Hematopoietic multipotent progenitor cell treated with erythropoietin and hydrocortisone succinate and interleukin-3 and kit ligand, for 17 days (in vitro differentiated cells): ENCODE measurements at regions not wholly inside any gene's neighbourhood (a gene's known extent, or its start where the extent isn't known, plus 50 kb on each side); places are given as distances from the start of the nearest gene placed in this dataset.

Experiments used
- DNase-seq: peaks from one replicate; pipeline ENCODE4 v3.0.0-alpha.2; 2015; ENCODE audit warnings: low spot score

DNA sequence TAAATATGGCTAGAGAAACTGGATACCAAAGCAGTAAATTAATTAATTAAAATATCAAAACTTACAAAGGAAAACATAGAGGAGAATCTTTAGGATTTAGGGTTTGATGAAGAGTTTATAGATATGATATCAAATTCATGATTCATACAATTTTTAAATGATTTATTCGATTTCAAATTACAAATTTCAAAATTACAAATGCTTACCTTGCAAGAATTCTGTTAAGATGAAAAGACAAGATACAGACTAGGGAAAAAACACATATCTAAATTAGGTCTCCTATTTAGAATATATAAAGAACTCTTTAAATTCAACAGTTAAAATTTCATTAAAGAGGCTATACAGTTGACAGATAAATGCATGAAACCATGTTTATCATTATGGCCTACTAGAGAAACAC lies 930.7 kb downstream of the ZPLD1 start:
- DNase-seq = no peak

DNA sequence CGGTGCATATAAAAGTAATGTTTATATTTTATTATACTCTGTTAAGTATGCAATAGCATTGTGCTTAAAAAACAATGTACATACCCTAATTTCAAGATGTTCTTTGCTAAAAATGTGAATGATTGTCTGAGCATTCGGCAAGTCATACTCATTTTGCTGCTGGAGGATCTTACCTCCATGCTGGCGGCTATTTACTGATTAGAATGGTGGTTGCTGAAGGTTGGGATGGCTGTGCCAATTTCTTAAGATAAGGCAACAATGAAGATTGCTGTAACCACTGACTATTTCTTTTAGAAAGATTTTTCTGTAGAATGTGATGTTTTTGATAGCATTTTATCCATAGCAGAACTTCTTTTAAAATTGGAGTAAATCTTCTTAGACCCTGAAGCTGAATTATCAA lies 932.7 kb downstream of the ZPLD1 start:
- no peak for DNase-seq

DNA sequence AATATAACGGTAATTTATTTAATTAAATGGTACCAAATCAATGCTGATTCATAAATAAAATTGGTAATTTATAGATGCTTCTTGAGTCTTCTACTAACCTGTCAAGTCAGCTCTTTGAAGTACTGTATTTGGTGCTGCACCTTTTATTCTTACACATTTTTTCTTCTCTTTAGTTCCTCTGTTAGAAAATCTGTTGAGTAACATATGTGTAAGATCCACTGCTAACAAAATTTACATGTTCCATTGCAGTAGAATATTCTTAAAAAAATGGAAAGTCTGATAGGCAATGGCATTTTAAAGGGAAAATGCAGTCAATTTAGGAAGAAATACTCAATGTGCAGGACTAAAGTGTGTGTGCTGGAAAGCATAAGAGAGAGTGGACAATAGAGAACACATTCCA lies 936.6 kb downstream of the ZPLD1 start:
- no peak for DNase-seq

DNA sequence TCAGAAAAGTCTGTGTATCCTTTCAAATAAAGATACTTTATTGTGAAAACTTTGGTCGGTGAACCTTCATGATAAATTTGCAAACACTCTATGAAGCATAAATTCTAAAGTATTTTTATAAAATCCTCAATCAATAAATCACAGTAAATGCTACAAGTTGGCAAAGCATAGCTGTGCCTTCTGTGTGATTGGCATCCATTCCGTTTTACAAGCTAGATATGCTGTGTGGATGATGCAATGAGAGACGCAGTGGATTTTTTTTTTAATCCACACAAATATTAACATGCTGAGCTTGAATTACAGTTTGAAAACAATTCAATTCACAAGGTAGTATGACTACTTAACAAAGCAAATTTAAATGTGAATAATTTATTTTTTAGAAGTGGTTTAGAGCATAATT lies 937.2 kb downstream of the ZPLD1 start:
- no peak for DNase-seq

DNA sequence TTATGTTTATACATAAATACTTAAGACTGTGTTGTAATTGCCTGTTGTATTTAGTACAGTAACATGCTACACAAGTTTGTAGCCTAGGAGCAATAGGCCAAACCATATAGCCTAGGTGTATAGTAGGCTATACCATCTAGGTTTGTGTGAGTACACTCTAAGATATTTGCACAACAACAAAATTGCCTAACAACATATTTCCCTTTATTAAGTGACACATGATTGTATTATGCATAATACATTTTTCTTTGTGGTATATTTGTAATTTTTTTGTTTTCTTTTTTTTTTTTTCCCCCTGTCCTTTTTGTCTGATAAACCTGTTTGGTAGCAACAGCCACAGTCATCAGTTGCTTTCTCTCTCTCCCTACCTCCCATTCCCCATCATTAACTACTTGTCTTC lies 945.6 kb downstream of the ZPLD1 start:
- no peak for DNase-seq

DNA sequence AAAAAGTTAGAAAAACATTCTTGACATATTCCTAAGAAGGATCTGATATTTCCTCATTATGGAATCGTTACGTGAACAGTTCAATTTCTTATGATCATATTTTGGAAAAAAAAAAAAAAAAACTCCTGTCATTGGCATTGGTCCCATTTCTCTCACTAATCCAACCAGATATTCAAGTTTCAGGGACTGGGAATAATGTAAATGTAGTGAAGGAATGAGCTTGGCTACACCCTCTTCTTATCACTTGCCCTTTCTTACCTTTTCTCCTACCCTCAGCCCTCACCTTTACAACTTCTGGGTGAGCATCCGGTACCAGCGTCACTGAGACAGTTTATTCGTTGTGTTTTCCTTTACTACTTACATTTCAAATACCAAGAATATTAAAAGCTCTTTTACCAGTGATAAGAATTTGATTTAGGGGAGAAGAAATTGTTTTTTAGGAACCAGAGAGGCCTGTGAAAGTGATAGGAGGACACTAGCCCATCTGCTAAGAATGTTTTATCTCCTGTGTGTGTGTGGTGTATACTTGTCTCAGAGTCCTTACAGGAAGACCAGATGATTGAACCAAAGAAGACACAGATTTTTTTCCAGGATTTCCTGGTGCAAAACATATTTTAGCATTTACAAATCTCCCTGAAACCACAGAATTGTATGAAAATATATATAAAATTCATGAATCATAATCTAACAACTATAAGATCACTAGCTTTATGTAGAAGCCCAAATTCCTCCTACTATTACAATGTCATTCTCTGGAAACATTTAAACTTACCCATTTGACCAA lies 946.7 kb downstream of the ZPLD1 start:
- DNase-seq = no peak

DNA sequence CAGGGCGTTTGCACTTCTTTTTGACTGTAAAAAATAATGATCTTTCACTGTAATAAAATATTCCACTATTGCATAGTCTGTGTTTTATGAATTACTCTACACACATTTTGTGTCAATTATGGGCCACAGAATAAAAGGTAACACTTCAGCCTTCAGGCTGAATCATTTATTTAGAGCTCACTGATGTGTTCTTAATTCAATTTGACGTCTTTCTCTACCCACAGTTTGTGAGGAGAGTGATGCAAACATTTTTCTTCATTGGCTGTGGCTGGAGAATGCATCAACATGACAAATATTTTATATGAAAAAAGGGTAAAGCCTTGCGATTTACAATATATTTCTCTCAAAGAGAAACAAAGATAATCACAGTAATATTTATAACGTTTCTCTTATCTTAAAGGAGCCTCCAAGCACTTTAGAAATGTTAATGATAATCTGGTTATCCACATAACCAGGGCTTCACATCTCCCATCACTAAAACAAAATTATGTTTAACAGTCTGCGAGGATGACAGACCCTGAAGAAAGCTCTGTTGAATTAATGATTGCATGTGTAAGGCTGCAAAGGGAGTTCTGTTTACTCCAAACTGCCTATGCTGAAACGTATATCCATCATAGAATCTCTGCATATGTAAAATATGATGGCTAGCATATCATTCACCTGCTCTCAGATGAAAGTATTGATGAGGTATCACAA lies 951.3 kb downstream of the ZPLD1 start:
- no peak for DNase-seq

DNA sequence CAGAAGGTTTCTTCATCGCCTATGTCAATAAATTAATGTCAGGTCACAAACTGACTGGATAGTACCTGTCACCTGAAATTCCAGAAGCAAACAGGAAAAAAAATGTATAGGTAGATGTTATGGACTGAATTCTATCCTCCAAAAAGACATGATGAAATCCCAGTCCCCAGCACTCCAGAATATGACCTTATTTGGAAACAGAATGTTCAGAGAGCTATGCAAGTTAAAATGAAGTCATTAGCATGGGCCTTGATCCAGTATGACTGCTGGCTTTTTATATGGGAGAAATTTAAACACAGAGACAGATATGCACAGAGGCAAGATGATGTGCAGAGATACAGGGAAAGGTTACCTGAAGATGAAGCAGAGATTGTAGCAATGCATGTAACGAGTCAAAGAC lies 953.4 kb downstream of the ZPLD1 start:
- no peak for DNase-seq

DNA sequence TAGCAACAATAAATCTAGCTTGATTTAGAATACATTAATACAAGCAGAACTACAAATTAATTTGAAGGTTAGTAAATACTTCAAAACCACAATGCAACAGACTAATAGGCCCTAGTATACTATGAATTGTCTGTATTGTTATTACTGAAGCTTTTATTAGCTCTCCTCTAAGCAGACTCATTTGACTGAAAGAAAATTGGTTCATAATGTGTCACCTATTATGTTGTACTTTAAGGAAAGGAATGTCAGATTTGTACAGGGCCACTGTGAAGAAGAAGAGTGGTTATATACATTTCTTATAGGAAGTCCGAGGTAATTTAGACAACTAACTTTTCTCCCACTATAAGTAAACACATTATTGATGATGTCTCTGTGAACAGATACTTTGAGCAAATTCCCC lies 954.5 kb downstream of the ZPLD1 start:
- no peak for DNase-seq

DNA sequence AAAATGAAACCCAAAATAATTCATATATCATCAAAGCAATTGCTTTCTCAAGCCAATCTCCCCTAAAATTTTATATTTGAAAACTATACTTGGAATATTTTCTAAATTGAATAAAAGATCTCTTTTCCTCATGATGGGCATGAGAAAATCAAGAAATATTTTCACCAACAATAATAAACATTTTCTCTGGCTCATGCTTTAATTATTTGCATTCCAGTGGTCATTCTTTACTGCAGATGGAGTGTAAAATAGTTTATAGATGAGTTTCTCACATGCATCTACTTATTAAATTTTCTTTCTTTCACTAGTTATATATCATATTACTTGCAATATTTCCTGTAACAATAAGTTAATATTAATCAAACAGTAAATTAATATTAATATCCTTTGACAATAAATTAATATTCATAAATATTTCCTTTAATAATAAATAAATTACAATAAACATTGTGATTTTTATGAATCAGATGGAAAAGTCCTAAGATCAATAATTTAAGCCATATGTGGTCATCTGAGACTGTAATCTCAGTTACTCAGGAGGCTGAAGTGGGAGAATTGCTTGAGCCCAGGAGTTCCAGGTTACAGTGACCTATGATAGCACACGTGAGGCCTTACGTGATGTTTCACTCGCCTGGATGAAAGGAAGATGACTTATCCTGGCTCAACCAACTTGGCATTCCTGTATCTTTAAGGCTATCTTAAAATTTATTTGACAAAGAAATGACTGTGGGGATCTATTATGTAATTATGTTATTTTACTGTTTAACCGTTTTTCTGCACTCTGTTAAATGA lies 958.8 kb downstream of the ZPLD1 start:
- no peak for DNase-seq

DNA sequence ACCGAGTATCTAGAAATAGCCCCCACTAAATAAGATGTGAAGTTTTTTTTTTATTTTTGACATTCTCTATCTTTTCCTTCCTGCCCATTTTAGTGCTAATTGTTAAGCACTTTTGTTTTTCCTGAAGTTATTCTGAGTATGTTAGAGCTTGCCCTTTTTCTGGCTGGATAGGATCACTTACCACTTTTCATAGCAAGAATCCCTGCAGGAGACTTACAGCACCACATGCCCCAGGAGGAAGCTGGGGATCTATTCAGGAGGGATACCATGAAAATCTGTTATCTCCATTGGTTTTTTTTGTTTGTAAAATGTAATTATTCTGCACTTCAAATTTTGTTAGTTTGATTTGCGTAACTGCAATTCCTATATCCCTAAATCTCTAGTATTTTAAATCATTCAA lies 968.4 kb downstream of the ZPLD1 start:
- DNase-seq = no peak

DNA sequence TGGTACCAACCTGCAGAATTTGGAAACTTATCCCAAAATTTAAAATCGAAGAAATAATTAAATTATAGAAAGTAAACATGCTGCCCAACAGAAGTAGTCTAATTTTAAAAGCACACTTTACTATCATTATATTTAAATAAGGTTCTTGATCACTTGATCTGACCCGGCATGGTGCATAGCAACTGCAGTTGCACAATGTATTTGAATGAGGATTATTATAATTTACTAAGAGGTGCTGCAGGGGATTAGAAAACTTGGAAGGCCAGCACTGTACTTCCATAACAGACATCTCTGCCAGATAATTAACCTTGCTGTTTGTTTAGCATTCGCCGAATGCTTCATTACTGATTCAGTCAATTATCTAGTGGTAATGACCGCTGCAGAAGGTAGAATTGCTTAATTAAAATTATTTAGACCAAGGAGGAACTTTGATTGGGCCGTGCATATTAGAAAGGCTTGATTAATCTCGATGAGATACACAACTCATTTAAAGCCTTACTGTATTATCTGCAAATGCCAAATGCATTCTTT lies 971.6 kb downstream of the ZPLD1 start:
- no peak for DNase-seq

DNA sequence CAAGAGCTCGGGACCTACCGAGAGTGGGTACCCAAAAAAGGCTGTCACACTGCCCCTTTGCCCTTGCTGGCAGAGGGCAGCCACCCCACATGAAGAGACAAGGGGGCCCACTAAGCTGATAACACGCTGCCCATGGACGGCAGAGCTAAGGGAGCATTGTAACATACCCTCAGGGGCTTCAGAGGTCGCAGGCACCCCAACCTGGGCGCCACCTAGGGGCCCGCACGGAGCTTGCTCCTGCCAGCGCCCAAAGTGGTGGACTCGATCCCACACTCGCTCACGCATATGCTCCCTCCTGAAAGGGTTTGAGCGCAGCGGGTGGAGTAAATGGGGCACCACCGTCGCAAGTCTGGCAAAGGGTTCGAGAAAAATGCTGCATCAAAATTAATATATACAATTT lies 975.4 kb downstream of the ZPLD1 start:
- no peak for DNase-seq

DNA sequence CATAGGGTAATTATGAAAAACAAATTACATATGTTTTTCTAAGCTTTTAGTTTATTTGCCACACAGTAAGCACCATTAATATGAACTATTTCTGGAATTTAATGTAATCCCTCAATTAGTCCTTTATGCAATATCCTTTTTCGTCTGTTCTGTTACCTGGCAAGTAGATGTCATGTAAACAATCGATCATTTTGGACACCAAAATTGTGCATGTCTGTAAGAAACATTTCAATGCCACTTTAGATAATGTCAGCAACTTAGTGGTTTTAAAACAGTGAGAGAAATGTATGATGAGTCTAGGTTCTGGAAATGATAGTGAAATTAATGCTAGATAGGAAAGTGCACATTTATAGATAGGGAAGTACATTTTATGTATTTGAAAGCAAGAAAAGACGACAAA lies 986.6 kb downstream of the ZPLD1 start:
- DNase-seq = no peak

DNA sequence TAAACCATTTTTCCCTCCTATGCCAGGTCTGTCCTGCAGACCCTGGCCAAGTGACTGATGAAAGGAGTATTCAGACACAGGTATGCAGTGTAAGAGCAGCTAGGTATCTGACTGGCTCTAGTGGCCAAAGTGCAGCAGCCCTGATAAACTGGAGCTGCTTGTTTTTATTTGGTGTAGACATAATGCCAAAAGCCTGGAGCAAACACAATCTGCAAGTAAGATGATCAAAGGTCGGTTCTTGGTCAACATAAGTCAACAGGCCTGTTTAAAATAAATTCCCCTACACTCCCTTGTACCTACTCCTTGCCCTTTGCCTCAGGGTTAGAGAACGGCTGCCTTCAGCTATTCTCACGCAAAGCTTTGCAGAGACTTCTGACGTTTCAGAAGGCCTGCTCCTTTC lies 1003.1 kb downstream of the ZPLD1 start:
- DNase-seq = no peak

DNA sequence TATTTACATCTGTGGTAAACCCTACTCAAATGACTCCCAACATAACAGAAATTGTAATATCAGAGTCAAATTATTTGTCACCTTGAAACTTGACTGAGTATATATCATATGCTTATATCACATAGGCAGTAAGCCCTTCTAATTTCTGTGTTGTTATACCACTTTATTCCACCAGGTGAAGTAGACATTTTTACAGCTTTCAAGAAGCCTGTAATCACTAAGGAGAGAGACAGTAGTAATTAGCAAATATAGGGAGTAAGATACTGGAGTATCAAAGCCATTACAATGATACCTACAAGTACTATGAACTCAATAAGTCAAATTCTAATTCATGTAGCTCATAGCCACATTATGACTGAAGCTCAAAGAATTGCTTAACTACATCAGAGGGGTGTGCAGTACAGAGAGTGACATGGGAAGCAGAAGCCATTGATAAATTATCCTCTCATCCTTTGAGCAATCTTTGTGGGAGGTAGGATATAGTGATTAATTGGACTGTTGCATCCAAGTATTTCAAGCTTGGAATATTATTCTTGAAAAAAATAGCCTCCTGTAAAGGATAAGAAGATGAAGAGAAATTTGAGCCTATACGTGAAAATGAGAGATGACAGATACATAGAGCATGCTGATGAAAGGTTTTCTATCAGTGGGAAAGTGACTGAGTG lies 1005.9 kb downstream of the ZPLD1 start:
- DNase-seq = no peak

DNA sequence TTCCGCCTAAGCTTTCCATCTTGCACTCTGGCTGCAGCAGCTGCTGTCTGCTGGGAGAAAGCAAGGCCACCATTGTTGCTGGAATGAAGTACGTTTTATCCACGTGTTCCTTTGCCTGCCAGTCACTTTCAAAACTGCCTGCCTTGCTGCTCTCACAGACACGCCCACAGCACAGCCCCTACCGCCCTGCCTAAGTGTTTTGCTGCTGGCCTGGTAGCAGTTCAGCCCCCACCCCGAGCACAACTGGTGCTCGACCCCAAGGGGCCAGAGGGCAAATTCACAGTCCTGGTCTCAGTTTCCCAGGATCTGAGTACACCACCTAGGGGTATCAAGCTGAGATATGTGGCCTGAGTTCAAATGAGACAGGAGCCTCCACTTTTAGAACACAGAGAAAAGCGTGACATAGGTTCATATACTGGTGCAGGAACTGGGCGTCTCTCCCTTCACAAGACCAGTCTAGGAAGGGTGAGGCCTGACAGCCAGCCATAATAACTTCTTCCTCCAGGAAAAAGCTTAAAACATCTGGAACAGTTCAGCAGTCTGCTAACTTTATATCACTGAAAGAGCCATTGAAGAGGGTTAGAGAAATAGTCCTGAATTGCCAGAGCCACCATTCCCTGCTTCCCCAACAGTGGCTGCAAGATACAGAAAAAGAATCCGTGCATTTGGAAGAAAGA lies 1012.3 kb downstream of the ZPLD1 start:
- no peak for DNase-seq

DNA sequence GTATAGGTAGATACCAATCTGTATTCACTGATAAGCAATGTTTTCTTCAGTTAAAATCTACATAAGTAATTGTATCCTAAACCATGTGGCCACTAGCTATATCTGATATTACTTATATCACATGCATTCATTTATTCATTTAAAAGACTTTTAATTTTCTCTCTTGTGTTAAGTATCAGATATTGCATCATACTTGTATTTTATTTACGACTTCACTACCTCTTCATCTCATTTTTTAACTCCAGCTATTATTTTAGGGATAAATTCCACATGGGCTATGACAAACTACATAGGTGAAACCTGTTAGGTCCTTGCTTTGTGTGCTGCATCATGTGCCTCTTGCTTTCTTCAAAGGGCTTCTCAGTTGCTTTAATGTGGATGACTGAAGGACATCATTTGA lies 1018.3 kb downstream of the ZPLD1 start:
- DNase-seq = no peak

DNA sequence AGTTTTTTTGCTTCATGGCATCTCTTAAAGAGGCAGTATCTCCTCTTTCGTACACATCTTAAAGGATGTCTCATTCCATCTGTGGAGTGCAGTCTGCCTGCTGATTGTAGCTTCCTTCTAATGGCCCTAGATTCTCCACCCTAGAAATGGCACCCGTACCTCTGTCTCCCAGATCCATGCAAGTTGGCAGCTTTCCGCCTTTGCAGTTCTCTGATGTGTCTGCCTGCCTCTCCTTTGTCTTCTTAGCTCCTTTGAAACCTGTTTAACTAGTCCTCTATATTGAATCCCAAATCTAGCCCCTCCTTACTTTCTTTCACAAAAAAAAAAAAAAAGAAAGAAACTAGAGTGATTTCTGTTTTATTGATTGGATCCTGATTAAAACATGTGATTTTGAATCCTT lies 1025.0 kb downstream of the ZPLD1 start:
- DNase-seq = no peak

DNA sequence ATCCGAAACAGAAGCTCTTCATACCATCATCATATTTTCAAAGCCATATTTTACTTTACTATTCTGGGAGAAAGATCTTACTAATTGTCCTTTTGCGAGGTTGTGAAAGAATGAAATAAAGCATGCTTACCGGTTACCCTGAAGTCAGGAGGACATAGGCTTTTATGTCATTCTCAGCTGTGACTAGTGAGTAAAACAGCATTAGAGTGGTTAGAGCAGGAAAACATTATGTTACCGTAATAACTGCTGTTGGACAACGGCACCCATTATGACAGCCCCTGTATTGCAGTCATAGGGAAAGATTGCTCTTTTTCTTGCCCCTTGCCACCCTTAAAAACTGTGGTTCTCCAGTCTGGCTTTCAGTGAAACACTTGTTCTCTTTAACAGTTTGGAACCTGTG lies 1035.7 kb downstream of the ZPLD1 start:
- no peak for DNase-seq

DNA sequence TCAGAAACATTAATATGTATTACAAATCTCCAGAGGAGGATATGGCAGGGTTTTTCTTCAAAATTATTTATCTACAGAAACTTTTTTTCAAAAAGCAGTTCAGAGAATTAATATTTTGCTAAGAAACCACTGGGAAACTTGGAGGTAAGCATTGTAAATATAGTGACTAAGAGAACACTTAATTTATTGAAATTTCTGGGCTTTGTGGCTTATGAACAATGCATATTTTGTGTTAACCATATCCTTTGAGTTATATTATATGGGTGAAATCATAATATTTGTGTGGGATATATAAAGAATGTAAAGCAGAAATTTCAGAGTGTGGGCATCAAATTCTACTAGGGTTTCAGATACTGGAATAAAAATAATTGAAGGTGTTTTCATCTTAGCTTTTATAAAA lies 1059.2 kb downstream of the ZPLD1 start:
- DNase-seq = no peak

DNA sequence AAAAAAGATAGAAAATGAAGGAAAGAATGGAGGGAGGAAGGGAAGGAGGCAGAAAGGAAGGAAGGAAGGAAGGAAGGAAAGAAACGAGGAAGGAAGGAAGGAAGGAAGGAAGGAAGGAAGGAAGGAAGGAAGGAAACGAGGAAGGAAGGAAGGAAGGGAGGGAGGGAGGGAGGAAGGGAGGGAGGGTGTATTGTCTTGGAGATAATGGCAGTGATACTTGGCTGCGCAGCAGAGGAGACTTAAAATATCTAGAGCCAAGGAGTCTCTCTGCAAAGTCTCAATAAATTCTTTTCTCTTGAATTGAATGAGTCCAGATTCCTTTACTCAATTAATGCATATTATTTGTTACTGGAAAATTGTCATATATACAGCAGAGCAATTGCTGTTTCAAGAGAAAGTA lies 1059.7 kb downstream of the ZPLD1 start:
- no peak for DNase-seq
